ENCODE measurements at regions not wholly inside any gene's neighbourhood (a gene's known extent, or its start where the extent isn't known, plus 50 kb on each side); places are given as distances from the start of the nearest gene placed in this dataset.

DNA sequence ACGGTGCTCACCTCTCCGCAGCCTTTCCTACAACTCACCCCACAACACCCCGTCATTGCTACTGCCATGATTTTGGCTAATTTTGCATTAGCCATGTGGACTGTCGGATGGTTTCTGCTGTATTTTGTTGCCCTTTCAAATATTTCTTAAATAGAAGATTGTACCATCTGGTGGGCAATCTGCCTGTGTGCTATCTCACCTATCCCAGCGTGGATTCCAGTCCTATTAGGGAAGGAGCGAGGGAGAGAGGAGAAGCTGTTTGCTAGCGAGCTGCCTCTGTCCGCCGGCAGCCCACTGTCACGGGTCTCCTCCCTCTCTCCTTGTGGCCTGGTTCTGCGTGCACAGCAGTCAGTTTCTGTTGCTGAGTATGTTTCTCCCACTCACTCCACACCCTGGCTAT lies 336.2 kb downstream of the TXNL1 start:
- TF ChIP-seq ZNF274 (IDR thresholded peaks at IDR 0.05; ENCODE audit: low read depth, low read length) (no peak), SUZ12 (IDR thresholded peaks at IDR 0.05; ENCODE audit: extremely low read depth, insufficient read depth, insufficient read length) (no peak)
